Tibial nerve (tissue), 3 donors: ENCODE measurements at regions not wholly inside any gene's neighbourhood (a gene's known extent, or its start where the extent isn't known, plus 50 kb on each side); places are given as distances from the start of the nearest gene placed in this dataset.

Experiments
- POLR2A ChIP-seq, 2 donors: fragments of 450-650 bp; IDR thresholded peaks; one replicate each; pipeline ENCODE4 v1.6.1; 2017; ENCODE audit warnings: antibody characterized with exemption in 2 of 2, mild to moderate bottlenecking in 2 of 2, moderate library complexity in 2 of 2
- TF ChIP-seq, protein P1 (sequence below), 5 experiments: fragments of 200-600 bp in 3 of 5; fragments of 450-650 bp in 2 of 5; sonication (generic) in 3 of 5; IDR thresholded peaks; one replicate each; pipeline ENCODE4 v1.5.1; 2016 to 2019; ENCODE audit warnings: antibody characterized with exemption in 5 of 5, mild to moderate bottlenecking in 3 of 5, moderate library complexity in 2 of 5

DNA sequence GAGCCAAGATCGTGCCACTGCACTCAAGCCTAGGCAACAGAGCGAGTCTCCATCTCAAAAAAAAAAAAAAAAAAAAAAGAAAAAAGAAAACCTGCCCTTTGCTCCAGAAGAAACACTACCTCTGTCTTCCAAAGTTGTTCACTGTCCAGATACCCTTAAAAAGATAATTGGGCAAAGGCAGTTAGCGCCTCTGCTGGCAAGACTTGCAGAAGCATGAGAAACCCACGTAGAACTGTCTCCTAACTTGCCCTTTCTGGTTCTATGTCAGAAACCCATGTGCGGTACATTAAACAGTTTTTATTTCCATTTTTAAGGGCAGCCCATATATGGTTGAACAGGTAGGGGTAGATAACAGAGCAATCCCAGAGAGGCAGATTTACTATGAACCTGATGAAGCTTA, 1026.4 kb downstream of the ROBO2 start:
- no peak for TF ChIP-seq POLR2A (IDR thresholded peaks at IDR 0.05)
- TF ChIP-seq, protein P1, sequence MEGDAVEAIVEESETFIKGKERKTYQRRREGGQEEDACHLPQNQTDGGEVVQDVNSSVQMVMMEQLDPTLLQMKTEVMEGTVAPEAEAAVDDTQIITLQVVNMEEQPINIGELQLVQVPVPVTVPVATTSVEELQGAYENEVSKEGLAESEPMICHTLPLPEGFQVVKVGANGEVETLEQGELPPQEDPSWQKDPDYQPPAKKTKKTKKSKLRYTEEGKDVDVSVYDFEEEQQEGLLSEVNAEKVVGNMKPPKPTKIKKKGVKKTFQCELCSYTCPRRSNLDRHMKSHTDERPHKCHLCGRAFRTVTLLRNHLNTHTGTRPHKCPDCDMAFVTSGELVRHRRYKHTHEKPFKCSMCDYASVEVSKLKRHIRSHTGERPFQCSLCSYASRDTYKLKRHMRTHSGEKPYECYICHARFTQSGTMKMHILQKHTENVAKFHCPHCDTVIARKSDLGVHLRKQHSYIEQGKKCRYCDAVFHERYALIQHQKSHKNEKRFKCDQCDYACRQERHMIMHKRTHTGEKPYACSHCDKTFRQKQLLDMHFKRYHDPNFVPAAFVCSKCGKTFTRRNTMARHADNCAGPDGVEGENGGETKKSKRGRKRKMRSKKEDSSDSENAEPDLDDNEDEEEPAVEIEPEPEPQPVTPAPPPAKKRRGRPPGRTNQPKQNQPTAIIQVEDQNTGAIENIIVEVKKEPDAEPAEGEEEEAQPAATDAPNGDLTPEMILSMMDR (IDR thresholded peaks at IDR 0.05) = no peak
